ENCODE measurements at regions not wholly inside any gene's neighbourhood (a gene's known extent, or its start where the extent isn't known, plus 50 kb on each side); places are given as distances from the start of the nearest gene placed in this dataset.

- no peak overlapping the region for H3K4me3 ChIP-seq (ENCODE audit: low read length)
- no peak for DNase-seq (ENCODE audit: low read depth)
- TF ChIP-seq CTCF (IDR thresholded peaks at IDR 0.05; ENCODE audit: insufficient read depth, low read depth, low read length, missing control alignments), result no peak
These were observed 92.6 kb upstream of the KDR start for GRCh38 chr4:55218041-55218440.

GRCh38 chr4:55237839-55238238, 108.2 kb upstream of the SRD5A3 start:
- no peak overlapping the region for H3K4me3 ChIP-seq (ENCODE audit: low read length)
- DNase-seq (ENCODE audit: low read depth), result no peak
- no peak for TF ChIP-seq CTCF (IDR thresholded peaks at IDR 0.05; ENCODE audit: insufficient read depth, low read depth, low read length, missing control alignments)

- no peak for TF ChIP-seq CTCF (IDR thresholded peaks at IDR 0.05; ENCODE audit: insufficient read depth, low read depth, low read length, missing control alignments)
- DNase-seq (ENCODE audit: low read depth), result no peak
- H3K4me3 ChIP-seq (ENCODE audit: low read length), result no peak overlapping the region
These were observed 107.6 kb upstream of the SRD5A3 start for GRCh38 chr4:55238407-55238806.

GRCh38 chr4:55241461-55241860, 104.6 kb upstream of the SRD5A3 start:
- TF ChIP-seq CTCF (IDR thresholded peaks at IDR 0.05; ENCODE audit: insufficient read depth, low read depth, low read length, missing control alignments), result no peak
- H3K4me3 ChIP-seq (ENCODE audit: low read length), result no peak overlapping the region
- DNase-seq (ENCODE audit: low read depth), result no peak

GRCh38 chr4:55242506-55242905, 103.5 kb upstream of the SRD5A3 start:
- DNase-seq (ENCODE audit: low read depth), result no peak
- H3K4me3 ChIP-seq (ENCODE audit: low read length), result no peak overlapping the region
- no peak for TF ChIP-seq CTCF (IDR thresholded peaks at IDR 0.05; ENCODE audit: insufficient read depth, low read depth, low read length, missing control alignments)

- no peak for DNase-seq (ENCODE audit: low read depth)
- no peak for TF ChIP-seq CTCF (IDR thresholded peaks at IDR 0.05; ENCODE audit: insufficient read depth, low read depth, low read length, missing control alignments)
- H3K4me3 ChIP-seq (ENCODE audit: low read length), result no peak overlapping the region
These were observed 98.5 kb upstream of the SRD5A3 start for GRCh38 chr4:55247521-55247920.

- DNase-seq (ENCODE audit: low read depth), result no peak
- H3K4me3 ChIP-seq (ENCODE audit: low read length), result no peak overlapping the region
- no peak for TF ChIP-seq CTCF (IDR thresholded peaks at IDR 0.05; ENCODE audit: insufficient read depth, low read depth, low read length, missing control alignments)
These were observed 97.3 kb upstream of the SRD5A3 start for GRCh38 chr4:55248756-55249155.

All from epithelial cell of esophagus (primary cell).